HT1080 (cell line): ENCODE measurements at regions not wholly inside any gene's neighbourhood (a gene's known extent, or its start where the extent isn't known, plus 50 kb on each side); places are given as distances from the start of the nearest gene placed in this dataset.
A peak's percentile ranks its signal among the peaks of the same experiment; 100 is the strongest.
"Not testable (repeated sequence)": the region's sequence is repeated elsewhere in the genome, so short reads cannot be mapped to it uniquely, and the experiment has no call there.

Experiments
- DNase-seq: peaks from one replicate; pipeline ENCODE4 v3.0.0-alpha.2; 2015; ENCODE audit warnings: low read depth

GRCh38 chr1:90824551-90824950 lies 107.4 kb upstream of the BARHL2 start:
- DNase-seq = no peak

GRCh38 chr1:90823686-90824085 lies 106.6 kb upstream of the BARHL2 start:
- DNase-seq = no peak

- peak; percentile 10 for DNase-seq
Measured at GRCh38 chr1:90821788-90822359, 104.8 kb upstream of the BARHL2 start.

DNA sequence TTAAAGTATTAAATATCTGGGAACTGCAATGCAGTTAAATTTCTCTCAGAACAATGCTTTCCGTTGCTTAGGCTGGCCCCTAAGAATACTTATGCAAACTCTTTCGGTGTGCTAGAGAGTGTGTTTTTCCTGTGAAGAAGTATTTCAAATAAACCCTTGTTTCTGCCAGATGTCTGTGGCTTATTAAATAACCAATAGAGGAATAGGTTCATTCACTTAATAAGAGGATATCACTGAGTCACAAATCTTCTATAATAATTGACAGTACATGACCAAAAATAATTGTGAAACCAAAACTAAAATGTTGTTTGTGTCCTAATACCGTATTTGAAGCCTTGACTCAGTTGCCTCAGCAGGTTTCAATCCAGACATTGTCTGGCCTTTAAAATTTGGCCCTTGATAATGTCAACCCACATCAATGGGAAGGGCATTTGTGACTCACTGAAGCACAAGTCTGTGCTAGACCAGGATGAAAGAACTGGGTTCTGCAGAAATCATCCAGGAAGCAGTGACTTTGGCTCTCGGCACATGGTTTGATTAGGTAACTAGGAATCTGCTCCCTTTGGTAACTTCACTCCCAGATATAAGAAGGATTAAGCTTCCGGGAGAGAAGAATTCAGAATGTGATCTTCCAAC lies 104.2 kb upstream of the BARHL2 start:
- DNase-seq = peak; percentile 53

DNA sequence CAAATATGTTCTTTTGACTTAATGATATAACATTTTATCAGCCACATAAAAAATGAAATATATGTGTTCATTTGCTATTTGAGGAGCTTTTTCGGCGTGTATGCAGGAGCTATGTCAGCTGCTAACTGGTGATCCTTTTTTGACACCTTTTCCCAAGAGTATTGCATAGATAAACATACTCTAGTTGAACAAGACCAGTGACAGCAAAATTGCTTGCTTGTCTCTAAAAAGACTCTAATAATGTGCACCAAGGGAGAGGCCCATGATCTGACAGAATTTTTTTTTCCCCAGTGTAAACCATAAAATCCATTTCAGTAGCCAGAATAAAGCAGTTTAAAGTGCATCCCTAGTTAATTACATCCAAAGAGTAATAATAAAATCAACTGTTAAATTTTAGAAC lies 103.6 kb upstream of the BARHL2 start:
- DNase-seq = no peak

DNA sequence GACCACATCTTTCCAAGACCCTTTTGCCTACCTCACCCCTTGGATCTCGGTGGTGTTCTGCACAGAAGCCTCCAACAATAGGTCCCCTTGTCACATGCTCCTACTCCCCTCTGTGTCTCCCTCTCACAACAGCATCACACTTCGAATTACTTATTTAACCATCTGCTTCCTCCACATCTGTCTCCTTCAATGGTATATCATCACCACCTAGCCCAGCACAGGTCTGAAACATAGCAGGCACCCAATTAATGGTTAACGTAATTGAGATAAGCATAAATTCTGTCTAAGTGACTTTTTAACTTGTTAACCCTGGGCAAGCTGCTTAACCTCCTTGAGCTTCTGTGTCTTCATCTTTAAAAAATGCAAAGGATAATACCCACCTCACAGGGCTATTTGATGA lies 100.3 kb upstream of the BARHL2 start:
- no peak for DNase-seq

DNA sequence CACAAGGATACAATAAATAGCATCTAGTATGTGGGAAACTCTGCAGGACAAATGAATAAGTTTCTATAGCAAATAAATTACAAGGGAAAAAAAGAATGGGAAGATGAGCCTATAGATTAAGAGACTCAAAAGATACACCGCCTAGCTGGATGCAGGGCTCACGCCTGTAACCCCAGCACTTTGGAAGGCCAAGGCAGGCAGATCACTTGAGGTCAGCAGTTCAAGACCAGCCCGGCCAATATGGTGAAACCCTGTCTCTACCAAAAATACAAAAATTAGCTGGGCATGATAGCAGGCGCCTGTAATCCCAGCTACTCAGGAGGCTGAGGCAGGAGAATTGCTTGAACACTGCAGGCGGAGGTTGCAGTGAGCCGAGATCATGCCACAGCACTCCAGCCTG lies 95.1 kb upstream of the BARHL2 start:
- DNase-seq = not testable (repeated sequence)

DNA sequence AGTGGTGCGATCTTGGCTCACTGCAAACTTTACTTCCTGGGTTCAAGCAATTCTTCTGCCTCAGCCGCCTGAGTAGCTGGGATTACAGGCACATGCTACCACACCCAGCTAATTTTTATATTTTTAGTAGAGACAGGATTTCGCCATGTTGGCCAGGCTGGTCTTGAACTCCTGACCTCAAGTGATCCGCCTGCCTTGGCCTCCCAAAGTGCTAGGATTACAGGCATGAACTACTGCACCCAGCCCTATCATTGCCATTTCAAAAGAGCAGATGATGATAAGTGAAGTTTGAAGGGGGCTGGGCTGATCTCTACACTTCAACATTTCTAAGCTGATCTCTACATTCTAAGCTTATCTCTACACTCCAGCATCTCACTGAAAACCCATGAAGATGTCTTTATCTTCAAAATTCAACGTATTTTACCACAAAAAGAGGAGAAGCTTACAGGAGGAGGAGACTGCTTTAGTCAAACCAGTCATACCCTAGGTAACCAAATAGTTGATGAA lies 94.4 kb upstream of the BARHL2 start:
- DNase-seq = not testable (repeated sequence)

DNA sequence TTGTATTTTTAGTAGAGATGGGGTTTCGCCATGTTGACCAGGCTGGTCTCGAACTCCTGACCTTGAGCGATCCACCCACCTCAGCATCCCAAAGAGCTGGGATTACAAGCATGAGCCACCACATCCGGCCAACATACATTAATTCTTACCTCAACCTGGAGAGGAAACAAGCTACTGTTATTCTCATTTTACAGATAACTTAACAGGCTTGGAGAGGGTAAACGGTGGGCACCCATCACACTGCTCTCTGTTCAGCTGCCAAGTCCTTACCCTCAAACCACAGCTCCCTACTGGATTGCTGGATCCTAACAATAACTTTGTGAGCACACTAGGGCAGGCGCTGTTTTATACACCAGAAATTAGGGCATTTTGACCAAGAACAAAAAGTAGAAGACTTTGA lies 93.6 kb upstream of the BARHL2 start:
- peak; percentile 7 for DNase-seq

- no peak for DNase-seq
Measured at GRCh38 chr1:90809996-90810395, 92.9 kb upstream of the BARHL2 start.

DNA sequence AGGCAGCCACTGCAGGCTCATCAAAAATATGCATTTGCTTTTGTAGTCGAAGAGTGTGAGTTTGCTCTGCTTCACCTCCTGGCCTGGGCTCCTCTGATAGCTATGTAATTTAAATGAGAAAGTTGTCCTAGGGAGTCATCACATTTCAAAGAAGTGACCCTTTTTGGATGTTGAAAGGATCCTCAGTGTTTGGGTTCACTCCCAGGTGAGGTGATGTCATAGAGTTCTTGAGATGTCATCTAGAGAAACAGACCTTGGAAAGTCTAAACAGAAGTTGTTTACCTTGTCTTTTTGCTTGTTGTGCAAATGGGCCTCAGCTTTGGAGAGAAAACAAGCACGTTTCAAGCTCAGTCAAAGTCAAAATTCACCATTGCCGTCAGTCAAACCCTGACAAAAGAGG lies 92.0 kb upstream of the BARHL2 start:
- no peak for DNase-seq

DNA sequence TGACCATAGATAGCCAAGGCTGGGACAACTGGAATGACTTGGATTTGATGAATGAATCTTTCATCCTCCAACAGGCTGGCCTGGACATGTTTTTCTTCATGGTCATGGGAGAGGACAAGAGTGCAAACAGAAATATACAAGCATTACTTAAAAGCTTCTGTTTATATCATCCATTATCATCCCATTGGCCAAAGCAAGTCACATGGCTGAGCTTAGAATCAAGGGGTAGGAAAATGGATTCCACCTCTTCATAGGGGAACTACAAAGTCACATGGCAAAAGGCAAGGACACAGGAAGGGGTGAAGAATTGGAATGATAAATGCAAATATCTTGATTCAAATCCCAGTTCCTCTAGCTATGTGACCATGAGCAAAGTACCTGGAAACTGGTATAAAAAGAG lies 90.2 kb upstream of the BARHL2 start:
- DNase-seq = no peak

DNA sequence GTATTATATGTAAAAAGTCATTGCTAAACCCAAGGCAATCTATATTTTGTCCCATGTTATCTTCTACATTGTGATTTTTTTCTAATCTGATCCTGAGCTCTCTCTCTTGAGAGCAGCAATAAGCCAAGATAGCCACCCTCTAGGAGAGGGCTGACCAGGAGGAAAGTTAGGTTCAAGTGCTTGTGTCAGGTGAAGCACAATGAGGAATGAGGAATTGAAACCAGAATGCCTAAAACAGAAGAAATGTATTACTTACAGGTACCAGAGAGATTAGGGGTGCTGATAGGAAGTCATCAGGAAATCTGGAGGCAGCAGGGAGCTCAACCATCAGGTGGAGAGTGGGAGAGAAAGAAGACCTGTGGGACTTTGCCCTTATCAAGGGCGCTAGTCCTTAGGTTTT lies 85.5 kb upstream of the BARHL2 start:
- no peak for DNase-seq

GRCh38 chr1:90800012-90800717 lies 83.1 kb upstream of the BARHL2 start:
- no peak for DNase-seq

DNA sequence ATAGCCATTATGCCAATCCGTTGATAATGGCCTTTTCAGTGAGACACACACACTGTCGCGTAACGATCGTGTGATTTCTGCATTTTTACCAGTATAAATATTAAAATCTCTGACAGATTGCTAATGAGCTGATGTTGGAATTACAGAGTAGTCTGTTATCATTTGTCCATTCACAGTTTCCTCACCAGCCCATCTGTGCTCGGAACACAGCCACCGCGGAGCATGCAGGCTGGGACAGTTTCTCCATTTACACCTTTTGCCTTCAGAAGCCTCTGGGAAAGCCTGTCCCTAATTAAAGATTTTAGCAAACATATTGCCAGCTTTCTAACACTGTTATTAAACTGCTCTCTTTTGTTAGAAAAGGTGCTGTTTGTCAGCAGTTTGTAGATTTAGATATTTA lies 82.2 kb upstream of the BARHL2 start:
- no peak for DNase-seq

DNA sequence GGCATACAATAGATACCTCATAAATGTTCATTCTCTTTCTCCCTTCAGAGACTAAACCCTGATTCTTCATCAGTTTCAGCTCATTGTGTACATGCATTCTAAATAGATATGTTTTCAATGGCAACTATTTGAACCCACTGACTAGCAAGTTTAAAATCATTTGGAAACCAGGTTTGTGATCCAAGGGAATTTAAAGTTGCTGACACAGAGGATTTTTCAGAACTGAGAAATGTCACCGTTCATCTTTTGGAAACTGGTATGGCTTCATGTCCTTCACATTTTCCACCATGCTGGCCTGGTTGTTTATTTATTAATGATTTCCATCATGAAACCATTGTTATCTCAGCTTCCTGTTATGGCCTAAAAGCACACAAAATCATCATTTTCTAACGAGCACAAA lies 81.8 kb upstream of the BARHL2 start:
- DNase-seq = no peak

DNA sequence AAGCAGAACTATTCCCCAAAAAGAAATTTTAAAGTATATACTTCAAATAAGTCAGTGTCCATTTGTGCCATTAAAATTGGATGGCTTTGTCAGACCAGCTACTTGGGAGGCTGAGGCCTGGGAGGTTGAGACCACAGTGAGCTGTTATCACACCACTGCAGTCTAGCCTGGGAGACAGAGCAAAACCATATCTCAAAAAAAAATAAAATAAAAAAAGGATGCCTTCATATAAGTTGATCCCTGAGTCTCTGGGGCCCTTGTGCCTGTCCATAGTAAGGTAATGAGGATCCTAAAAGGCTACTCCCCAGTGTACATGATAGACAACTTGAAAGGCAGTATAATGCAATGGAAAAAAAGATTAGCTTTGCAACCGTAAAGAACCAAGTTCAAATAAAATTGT lies 81.2 kb upstream of the BARHL2 start:
- DNase-seq = no peak

DNA sequence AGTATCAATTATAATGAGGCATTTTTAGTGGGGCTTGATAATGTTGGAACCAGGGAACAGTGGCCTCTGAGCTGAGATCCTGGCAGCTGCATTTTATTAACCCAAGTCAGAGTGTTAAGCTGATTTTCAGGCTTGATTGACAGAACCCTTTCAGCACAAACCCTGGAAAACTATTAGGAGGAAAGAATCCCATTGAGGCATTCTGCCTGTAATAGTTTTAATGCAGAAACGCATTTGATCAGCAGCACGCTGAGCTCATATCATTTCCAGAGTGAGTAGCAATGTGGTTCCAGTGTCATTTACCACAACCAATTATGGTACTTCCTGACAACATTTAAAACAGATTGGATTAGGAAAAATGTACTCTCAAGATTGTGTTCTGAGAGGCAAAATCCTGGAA lies 78.3 kb upstream of the BARHL2 start:
- no peak for DNase-seq

DNA sequence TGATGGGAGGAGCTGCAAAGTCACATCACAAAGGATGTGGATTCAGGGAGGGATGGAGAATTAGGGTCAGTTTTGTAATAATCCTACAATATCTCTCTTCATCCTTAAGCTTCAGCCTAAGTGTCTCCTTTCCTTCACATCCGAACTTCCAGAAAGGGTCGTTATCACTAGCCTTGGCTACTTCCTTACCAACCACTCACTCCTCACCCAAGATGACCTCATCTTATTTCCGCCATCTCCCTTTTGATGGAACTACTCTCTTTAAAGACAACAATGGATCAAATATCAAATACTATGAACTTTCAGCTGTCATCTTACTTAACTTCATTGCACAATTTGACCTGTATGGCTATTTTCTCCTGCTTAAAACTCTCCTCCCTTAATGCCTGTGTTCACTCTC lies 69.6 kb upstream of the BARHL2 start:
- no peak for DNase-seq

DNA sequence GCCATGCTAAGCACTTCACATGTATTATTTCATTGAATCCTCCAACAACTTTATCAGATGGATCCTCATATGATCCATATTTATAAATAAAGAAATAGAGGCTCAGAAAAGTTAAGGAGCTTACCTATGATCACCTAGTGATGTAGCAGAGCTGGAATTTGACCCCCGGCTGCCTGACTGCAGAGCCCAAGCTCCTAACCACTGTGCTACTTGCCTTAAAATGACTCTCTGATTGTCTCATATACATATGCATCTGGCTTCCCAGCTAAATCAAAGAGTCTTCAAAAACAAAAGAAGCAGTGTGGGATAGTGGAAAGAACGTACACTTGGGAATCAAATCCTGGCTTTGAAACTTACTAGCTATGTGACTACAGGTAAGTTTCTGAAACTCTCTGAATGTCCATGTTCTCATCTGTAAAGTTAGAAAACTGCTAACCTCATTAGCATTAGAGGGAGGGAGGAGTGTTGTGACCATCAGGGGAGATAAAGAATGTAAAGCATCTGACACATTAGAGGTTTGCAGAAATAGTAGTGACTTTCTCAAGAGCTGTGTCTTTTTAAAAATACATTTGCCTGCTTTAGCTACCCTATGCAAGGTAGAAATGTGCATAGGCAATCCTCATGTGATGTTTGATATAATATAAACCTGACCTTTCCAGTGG lies 67.2 kb upstream of the BARHL2 start:
- DNase-seq = no peak

DNA sequence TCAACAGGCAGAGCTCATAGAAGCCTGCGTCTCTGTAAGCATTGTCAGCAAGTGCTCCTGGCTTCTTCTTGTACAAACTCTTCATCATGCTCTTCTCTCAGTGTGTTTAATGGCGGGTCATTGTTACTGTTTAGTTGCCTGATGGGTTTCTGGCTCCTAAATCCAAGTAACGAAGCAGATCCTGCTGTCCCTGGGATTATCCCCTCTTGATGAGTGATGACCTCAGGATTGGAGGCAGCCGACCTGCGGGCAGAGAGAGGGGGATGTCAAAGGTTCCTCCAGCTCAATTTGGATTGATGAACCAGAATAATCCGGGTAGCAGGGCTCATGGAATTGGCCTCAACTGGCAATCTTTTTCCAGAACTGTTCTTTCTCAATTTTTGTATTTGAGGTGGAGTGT lies 66.1 kb upstream of the BARHL2 start:
- DNase-seq = no peak

GRCh38 chr1:90782046-90782445 lies 64.9 kb upstream of the BARHL2 start:
- DNase-seq = no peak
